D721Med (cell line): ENCODE measurements at regions not wholly inside any gene's neighbourhood (a gene's known extent, or its start where the extent isn't known, plus 50 kb on each side); places are given as distances from the start of the nearest gene placed in this dataset.
A peak's percentile ranks its signal among the peaks of the same experiment; 100 is the strongest.

Source experiments
- DNase-seq: peaks from one replicate; pipeline ENCODE4 v3.0.0; 2011; ENCODE audit warnings: low spot score; ENCODE audit not compliant: insufficient read length
- FAIRE-seq: peaks from 2 replicates; lab custom pipeline; 2011; peaks lifted over from hg19 to GRCh38; lab: Jason Lieb, UNC
- TF ChIP-seq, protein P1 (sequence below): IDR thresholded peaks from 2 replicates; pipeline ENCODE4 v1.5.1; 2012; ENCODE audit warnings: mild to moderate bottlenecking, control low read depth; ENCODE audit not compliant: insufficient read depth; ENCODE audit errors: missing control alignments

DNA sequence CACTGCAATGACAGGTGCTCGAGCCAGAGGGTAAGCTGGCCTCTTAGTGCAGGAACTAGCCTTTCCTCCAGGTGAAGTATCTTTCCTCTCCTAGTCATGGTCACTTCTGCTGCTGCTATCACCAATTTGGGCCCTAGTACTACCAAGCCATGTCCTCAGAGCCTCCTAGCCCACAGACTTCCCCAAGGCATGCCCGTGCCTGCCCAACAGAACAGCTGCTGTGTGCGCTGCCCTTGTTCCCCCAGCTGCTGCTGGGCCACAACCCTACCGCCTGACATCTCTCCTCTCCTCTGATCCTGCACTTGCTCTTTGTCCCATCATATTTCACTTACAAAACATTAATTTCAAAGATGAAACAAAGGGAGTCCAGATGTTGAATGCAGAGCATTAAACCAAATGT, 168.5 kb upstream of the FREM2 start:
- DNase-seq (no peak), FAIRE-seq (no peak)
- TF ChIP-seq, protein P1, sequence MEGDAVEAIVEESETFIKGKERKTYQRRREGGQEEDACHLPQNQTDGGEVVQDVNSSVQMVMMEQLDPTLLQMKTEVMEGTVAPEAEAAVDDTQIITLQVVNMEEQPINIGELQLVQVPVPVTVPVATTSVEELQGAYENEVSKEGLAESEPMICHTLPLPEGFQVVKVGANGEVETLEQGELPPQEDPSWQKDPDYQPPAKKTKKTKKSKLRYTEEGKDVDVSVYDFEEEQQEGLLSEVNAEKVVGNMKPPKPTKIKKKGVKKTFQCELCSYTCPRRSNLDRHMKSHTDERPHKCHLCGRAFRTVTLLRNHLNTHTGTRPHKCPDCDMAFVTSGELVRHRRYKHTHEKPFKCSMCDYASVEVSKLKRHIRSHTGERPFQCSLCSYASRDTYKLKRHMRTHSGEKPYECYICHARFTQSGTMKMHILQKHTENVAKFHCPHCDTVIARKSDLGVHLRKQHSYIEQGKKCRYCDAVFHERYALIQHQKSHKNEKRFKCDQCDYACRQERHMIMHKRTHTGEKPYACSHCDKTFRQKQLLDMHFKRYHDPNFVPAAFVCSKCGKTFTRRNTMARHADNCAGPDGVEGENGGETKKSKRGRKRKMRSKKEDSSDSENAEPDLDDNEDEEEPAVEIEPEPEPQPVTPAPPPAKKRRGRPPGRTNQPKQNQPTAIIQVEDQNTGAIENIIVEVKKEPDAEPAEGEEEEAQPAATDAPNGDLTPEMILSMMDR: no peak

DNA sequence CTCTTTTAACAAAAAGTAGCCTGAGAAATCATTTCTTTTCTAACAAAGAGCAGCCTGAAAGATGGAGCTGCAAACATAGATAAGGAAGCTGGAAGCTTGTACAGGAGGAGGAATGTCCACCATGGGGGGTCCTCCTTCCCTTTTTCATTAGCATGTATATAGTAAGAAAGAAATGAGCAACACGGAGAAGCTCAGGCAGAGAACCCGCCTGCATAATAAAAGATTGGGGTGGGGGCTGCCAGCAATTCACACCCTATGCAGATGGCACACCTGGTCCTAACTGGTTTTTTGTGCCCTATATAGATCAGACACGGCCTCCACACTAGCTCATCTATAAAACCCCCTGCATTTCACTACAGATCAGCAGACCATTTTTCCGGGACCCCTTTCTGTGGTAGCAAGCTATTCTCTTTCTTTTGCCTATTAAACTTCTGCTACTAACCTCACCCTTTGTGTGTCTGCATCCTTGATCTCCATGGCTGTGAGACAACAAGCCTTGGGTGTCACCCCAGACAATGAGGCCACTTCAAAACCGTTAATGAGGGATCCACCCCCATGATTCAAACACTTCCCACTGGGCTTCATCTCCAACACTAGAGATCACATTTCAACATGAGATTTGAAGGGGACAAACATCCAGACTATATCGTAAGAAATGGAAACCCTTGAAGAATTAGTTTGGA, 167.5 kb upstream of the FREM2 start:
- FAIRE-seq (no peak), DNase-seq (no peak)
- TF ChIP-seq, protein P1: no peak

DNA sequence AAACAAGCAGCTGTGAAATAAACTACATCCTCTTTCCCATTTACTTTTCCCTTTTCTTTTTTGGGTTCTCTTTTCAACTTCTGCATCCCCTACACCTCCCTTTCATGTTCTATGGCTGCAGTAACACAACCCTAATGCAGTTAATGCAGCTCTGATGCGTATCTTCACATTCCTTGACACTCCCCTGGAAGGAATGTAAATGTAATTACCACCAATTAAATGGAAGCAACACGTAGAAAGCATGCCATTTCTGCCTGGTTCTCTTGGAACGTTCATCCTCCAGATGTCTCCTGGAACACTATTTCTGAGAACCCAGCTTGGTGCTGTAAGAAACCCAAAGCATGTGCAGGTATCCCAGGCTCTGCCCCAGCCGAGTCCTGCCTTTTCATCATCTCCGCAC, 166.8 kb upstream of the FREM2 start:
- DNase-seq (no peak), FAIRE-seq (no peak)
- TF ChIP-seq, protein P1: no peak

DNA sequence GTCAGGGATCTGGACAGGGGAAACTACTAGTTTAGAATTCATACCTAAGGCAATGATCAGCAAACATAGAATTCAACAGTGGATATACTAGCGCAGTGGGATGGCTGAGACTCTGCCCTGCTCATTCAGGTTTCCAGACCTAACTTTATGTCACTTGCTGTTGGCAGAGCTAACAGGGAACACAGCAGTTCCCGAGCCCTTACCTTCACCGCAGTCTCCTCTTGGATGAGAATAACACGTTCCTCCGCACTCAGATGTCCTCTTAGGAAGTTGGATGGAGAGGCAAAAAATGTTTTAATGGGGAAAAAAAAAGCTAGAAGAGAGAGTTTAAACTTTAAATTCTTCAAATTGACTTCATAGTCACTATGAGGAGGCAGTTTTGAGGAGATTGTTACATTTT, 159.7 kb upstream of the FREM2 start:
- FAIRE-seq (no peak), DNase-seq (no peak)
- TF ChIP-seq, protein P1: no peak

DNA sequence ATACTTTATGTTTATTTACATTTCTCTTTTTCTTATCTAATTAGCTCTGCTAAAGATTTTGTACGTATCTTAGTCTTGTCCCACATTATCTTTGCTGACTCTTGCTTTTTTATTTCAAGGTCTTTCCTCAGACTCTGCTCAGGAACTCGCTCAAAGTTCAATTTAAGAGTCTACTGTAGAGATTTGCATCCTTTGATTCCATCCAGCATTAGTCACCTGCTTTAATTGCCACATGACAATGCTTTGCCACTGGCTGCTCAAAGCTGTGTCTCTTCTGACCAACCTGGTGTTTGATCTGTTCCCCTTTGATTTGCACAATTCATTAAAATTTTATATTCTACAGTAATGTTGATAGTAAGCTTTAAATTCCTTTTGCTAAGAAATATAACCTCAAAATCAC, 157.9 kb upstream of the FREM2 start:
- no peak for DNase-seq
- FAIRE-seq: no peak
- TF ChIP-seq, protein P1: no peak

DNA sequence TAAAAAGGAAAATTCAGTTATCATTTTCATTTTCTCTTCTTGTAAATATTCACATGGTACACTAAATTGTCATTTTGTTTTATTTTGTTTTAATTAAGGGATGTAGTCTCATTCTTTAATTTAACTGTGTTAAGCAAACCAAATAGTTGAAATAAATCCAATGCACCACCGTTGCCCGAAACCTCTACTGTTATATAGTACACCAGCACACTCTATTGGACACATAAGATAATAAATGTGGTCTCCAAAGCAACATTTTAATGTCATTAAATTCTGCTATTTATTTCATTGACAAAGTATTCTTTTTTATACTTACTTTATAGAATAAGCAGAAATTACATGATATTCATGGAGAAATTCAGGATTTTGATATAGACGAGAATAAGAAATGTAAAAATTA, 156.4 kb upstream of the FREM2 start:
- TF ChIP-seq, protein P1: peak; percentile 61
- FAIRE-seq (no peak), DNase-seq (no peak)

DNA sequence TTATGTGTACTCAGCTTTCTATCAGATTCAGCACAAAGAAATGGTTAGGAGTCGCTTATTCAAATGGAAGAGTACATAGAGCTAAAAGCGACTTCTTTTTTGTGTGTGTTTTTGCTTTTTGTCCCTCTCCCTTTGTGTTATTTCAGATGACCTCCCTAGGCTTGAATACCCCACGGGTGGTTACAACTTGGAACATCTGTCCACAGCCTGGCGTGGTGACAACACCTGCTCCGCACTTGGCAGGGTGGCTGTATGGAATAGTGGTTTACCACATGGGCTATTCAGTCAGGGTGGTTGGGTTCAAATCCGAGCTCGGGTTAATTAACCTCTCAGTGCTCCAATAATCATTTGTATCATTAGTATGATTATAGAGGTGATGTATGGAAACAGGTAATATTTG, 151.6 kb upstream of the FREM2 start:
- TF ChIP-seq, protein P1: no peak
- DNase-seq (no peak), FAIRE-seq (no peak)
